HepG2 (cell line): ENCODE measurements at regions not wholly inside any gene's neighbourhood (a gene's known extent, or its start where the extent isn't known, plus 50 kb on each side); places are given as distances from the start of the nearest gene placed in this dataset.
A peak's percentile ranks its signal among the peaks of the same experiment; 100 is the strongest.

Source experiments
- ARID3A ChIP-seq: IDR thresholded peaks from 2 replicates; pipeline ENCODE4 v1.6.1; 2012; ENCODE audit warnings: low read depth, low read length, improper control_type of control experiment
- ARNTL ChIP-seq: sonication (generic); formaldehyde crosslinking; IDR thresholded peaks from 2 replicates; pipeline ENCODE4 v1.4.0; 2020; ENCODE audit warnings: mild to moderate bottlenecking, missing genetic modification reagents
- ATF1 ChIP-seq: IDR thresholded peaks from 2 replicates; pipeline ENCODE4 v1.6.1; 2016; ENCODE audit warnings: mild to moderate bottlenecking, control low read depth
- CREM ChIP-seq, 2 experiments: sonication (generic) in 1 of 2; formaldehyde crosslinking in 1 of 2; IDR thresholded peaks; 2 replicates each; pipeline versions ENCODE4 v1.4.0 to v1.6.1; 2016 to 2020; ENCODE audit warnings: antibody characterized with exemption in 1 of 2, mild to moderate bottlenecking in 1 of 2, missing genetic modification reagents in 1 of 2
- E2F2 ChIP-seq: sonication (generic); formaldehyde crosslinking; IDR thresholded peaks from 2 replicates; pipeline ENCODE4 v1.4.0; 2020; ENCODE audit warnings: missing genetic modification reagents, borderline replicate concordance
- FOXA1 ChIP-seq, 2 experiments: fragments of 450-650 bp in 1 of 2; sonication (generic) in 1 of 2; formaldehyde crosslinking in 1 of 2; IDR thresholded peaks; 2 replicates each; pipeline versions ENCODE4 v1.4.0 to v1.6.1; 2016 to 2020; ENCODE audit warnings: missing genetic modification reagents in 1 of 2
- HDAC2 ChIP-seq: sonication (generic); formaldehyde crosslinking; IDR thresholded peaks from 2 replicates; pipeline ENCODE4 v1.4.0; 2020; ENCODE audit warnings: missing genetic modification reagents
- JUN ChIP-seq: sonication (generic); formaldehyde crosslinking; IDR thresholded peaks from 2 replicates; pipeline ENCODE4 v1.4.0; 2020; ENCODE audit warnings: mild to moderate bottlenecking, missing genetic modification reagents
- KDM1A ChIP-seq: IDR thresholded peaks from 2 replicates; pipeline ENCODE4 v1.6.1; 2016; ENCODE audit warnings: missing compliant biosample characterization
- KMT2B ChIP-seq: IDR thresholded peaks from 2 replicates; pipeline ENCODE4 v1.6.1; 2016; ENCODE audit warnings: missing genetic modification reagents, missing compliant biosample characterization
- PITX1 ChIP-seq: sonication (generic); formaldehyde crosslinking; IDR thresholded peaks from 2 replicates; pipeline ENCODE4 v1.5.1; 2020; ENCODE audit warnings: mild to moderate bottlenecking, missing genetic modification reagents
- STAG1 ChIP-seq: sonication (generic); formaldehyde crosslinking; IDR thresholded peaks from 2 replicates; pipeline ENCODE4 v1.4.0; 2020; ENCODE audit warnings: missing genetic modification reagents
- TBX2 ChIP-seq: sonication (generic); formaldehyde crosslinking; IDR thresholded peaks from 2 replicates; pipeline ENCODE4 v1.5.0; 2020; ENCODE audit warnings: missing genetic modification reagents, mild to moderate bottlenecking, borderline replicate concordance
- TBX3 ChIP-seq: fragments of 450-650 bp; IDR thresholded peaks from 2 replicates; pipeline ENCODE4 v1.6.1; 2017; ENCODE audit warnings: antibody characterized with exemption, mild to moderate bottlenecking, inconsistent platforms, borderline replicate concordance
- ZBTB38 ChIP-seq: sonication (generic); formaldehyde crosslinking; IDR thresholded peaks from 2 replicates; pipeline ENCODE4 v1.5.1; 2020; ENCODE audit warnings: mild to moderate bottlenecking, missing genetic modification reagents
- ZNF136 ChIP-seq: sonication (generic); formaldehyde crosslinking; IDR thresholded peaks from 2 replicates; pipeline ENCODE4 v1.8.1; 2022; ENCODE audit warnings: low read depth, mild to moderate bottlenecking, moderate library complexity, missing genetic modification reagents
- ZNF160 ChIP-seq: sonication (generic); formaldehyde crosslinking; IDR thresholded peaks from 2 replicates; pipeline ENCODE4 v1.8.0; 2022; ENCODE audit warnings: mild to moderate bottlenecking, inconsistent platforms, missing genetic modification reagents
- TF ChIP-seq, protein P1 (sequence below): sonication (generic); formaldehyde crosslinking; IDR thresholded peaks from 2 replicates; pipeline ENCODE4 v1.5.1; 2020; ENCODE audit warnings: mild to moderate bottlenecking, missing genetic modification reagents, borderline replicate concordance
- TF ChIP-seq, protein P2 (sequence below): sonication (generic); formaldehyde crosslinking; IDR thresholded peaks from 2 replicates; pipeline ENCODE4 v1.5.0; 2020; ENCODE audit warnings: missing genetic modification reagents

- TF ChIP-seq, protein P1, sequence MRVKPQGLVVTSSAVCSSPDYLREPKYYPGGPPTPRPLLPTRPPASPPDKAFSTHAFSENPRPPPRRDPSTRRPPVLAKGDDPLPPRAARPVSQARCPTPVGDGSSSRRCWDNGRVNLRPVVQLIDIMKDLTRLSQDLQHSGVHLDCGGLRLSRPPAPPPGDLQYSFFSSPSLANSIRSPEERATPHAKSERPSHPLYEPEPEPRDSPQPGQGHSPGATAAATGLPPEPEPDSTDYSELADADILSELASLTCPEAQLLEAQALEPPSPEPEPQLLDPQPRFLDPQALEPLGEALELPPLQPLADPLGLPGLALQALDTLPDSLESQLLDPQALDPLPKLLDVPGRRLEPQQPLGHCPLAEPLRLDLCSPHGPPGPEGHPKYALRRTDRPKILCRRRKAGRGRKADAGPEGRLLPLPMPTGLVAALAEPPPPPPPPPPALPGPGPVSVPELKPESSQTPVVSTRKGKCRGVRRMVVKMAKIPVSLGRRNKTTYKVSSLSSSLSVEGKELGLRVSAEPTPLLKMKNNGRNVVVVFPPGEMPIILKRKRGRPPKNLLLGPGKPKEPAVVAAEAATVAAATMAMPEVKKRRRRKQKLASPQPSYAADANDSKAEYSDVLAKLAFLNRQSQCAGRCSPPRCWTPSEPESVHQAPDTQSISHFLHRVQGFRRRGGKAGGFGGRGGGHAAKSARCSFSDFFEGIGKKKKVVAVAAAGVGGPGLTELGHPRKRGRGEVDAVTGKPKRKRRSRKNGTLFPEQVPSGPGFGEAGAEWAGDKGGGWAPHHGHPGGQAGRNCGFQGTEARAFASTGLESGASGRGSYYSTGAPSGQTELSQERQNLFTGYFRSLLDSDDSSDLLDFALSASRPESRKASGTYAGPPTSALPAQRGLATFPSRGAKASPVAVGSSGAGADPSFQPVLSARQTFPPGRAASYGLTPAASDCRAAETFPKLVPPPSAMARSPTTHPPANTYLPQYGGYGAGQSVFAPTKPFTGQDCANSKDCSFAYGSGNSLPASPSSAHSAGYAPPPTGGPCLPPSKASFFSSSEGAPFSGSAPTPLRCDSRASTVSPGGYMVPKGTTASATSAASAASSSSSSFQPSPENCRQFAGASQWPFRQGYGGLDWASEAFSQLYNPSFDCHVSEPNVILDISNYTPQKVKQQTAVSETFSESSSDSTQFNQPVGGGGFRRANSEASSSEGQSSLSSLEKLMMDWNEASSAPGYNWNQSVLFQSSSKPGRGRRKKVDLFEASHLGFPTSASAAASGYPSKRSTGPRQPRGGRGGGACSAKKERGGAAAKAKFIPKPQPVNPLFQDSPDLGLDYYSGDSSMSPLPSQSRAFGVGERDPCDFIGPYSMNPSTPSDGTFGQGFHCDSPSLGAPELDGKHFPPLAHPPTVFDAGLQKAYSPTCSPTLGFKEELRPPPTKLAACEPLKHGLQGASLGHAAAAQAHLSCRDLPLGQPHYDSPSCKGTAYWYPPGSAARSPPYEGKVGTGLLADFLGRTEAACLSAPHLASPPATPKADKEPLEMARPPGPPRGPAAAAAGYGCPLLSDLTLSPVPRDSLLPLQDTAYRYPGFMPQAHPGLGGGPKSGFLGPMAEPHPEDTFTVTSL (CRISPR knock-in tag) = peak; percentile 87
- TF ChIP-seq FOXA1 (IDR thresholded peaks at IDR 0.05) = peak; percentile 69
- peak; percentile 88 for TF ChIP-seq FOXA1 (CRISPR knock-in tag; IDR thresholded peaks at IDR 0.05)
- TF ChIP-seq ZBTB38 (CRISPR knock-in tag) = peak; percentile 46; the same call in 1 of the 2 replicates
- peak; percentile 74; the same call in 1 of the 2 replicates for TF ChIP-seq KDM1A (CRISPR knock-in tag)
- peak; percentile 80 for TF ChIP-seq ARID3A
- TF ChIP-seq TBX2 = peak; percentile 75
- TF ChIP-seq STAG1 (CRISPR knock-in tag) = no peak
- TF ChIP-seq ARNTL (CRISPR knock-in tag) = peak; percentile 67; the same call in 1 of the 2 replicates
- TF ChIP-seq HDAC2 (CRISPR knock-in tag) = peak; percentile 88
- peak; percentile 51; the same call in 1 of the 2 replicates for TF ChIP-seq JUN (CRISPR knock-in tag)
- no peak for TF ChIP-seq ZNF136 (CRISPR knock-in tag)
- peak; percentile 85; the same call in 1 of the 2 replicates for TF ChIP-seq PITX1 (CRISPR knock-in tag)
- peak; percentile 97 for TF ChIP-seq CREM (IDR thresholded peaks at IDR 0.05)
- no peak for TF ChIP-seq CREM (CRISPR knock-in tag; IDR thresholded peaks at IDR 0.05)
- TF ChIP-seq KMT2B (CRISPR knock-in tag) = no peak
- TF ChIP-seq E2F2 = no peak
- TF ChIP-seq, protein P2, sequence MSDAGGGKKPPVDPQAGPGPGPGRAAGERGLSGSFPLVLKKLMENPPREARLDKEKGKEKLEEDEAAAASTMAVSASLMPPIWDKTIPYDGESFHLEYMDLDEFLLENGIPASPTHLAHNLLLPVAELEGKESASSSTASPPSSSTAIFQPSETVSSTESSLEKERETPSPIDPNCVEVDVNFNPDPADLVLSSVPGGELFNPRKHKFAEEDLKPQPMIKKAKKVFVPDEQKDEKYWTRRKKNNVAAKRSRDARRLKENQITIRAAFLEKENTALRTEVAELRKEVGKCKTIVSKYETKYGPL = no peak
- peak; percentile 70; the same call in 1 of the 2 replicates for TF ChIP-seq ATF1 (CRISPR knock-in tag)
- TF ChIP-seq ZNF160 (CRISPR knock-in tag) = no peak
- peak; percentile 96 for TF ChIP-seq TBX3
Observed at GRCh38 chr5:116862632-116863455, 288.2 kb upstream of the SEMA6A start (continued).
